GM18909 (cell line): ENCODE measurements at regions not wholly inside any gene's neighbourhood (a gene's known extent, or its start where the extent isn't known, plus 50 kb on each side); places are given as distances from the start of the nearest gene placed in this dataset.

Source experiments
- ATAC-seq: cut with Tn5 transposase; IDR thresholded peaks from one replicate; pipeline ENCODE4 v1.9.1; 2021; ENCODE audit warnings: mild to moderate bottlenecking; ENCODE audit not compliant: unreplicated experiment, poor library complexity

DNA sequence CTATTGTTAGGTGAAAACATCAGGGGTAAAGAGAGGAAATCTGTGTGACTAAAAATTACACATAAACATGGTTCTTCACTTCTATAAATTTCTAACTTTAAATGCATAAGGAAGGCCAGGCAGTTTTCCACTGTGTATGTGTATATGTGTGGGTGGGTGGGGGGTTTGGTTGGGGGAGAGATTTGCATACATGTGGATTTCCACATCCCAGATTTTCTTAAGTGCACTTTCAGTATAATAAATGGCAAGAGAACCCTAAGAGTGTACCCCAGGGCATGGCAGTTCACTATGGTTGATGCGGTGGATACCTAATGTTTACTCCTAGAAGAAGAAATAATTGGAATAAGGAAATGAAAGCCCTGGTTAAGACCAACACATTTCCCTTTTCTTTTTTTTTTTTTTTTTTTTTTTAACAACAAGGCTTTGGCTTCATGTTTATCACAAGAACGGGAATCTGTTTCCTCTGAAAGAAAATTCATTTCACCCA, 451.8 kb upstream of the CCL2 start:
- no peak for ATAC-seq

DNA sequence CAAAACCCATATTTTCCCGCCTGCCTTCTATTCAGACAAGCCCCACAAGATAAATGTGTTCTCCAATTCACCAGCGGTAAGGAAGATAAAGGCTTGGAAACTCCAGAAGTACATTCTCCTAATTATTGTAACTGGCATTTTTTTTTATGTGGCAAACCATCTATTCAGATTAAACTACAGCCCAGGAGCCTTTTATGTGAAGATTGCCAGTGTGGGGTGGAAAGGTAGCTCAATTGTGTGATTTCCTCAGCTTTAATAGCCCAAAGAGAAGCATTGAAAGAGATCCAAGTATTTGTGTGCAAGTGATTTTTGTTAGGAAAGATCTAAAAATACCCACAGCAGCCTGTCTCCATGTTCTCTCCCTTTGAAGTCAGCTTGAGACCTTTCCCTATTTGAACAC, 451.4 kb upstream of the CCL2 start:
- no peak for ATAC-seq

DNA sequence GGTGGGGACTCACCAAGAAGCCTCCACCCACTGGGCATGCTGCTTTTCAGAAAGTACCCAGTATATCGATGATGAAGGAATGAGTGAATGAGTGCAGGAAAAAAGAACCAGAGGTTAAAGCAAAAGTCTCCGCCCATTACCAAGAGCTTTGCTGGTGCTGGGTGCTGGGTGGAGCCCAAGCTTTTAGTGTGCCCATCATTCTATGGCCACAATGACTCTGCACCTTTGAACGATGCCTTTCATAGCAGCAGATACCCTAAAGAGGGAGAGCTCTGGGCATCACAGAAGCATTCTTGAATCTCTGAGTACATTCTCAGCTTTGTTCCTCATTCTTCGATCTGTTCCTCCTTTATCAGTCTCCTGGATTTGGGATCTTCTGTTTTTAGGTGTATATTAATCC, 450.7 kb upstream of the CCL2 start:
- ATAC-seq = no peak

DNA sequence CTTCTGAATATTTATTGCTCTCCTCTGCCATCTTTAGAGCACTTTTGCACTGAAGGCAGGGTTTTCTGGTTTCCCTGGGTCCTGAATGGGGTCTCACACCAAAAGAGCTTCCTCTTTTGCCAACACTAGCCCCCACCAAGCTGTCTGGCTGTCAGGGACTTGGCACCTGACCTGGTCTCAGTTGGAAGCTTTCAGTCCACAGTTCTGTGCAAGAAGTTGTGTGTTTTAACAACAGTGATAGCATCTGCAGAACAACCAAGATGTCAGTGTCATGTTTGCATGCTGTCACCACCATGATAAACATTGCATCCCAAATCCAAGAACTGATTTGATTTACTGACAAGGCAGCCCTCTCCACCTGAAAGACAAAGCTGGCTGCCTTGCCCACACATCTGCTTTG, 448.5 kb upstream of the CCL2 start:
- ATAC-seq = no peak

DNA sequence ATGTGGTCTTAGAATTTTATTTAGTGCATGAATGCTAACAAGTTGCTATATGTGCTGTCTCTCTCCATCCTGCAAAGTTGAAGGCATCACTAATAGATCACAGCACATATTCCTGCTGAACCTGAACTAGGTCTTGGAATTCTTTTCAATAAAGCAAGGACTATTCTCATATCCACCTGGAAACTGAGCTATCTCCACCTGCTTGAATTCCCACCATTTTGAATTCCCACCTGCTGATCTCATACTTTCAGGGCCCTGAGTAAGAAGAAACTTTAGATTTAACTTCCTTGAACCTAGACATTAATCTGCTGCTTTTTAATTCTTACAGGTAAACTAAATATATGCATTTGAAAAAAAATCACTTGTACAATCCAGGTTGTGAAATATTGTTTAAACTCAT, 445.3 kb upstream of the CCL2 start:
- ATAC-seq = no peak

DNA sequence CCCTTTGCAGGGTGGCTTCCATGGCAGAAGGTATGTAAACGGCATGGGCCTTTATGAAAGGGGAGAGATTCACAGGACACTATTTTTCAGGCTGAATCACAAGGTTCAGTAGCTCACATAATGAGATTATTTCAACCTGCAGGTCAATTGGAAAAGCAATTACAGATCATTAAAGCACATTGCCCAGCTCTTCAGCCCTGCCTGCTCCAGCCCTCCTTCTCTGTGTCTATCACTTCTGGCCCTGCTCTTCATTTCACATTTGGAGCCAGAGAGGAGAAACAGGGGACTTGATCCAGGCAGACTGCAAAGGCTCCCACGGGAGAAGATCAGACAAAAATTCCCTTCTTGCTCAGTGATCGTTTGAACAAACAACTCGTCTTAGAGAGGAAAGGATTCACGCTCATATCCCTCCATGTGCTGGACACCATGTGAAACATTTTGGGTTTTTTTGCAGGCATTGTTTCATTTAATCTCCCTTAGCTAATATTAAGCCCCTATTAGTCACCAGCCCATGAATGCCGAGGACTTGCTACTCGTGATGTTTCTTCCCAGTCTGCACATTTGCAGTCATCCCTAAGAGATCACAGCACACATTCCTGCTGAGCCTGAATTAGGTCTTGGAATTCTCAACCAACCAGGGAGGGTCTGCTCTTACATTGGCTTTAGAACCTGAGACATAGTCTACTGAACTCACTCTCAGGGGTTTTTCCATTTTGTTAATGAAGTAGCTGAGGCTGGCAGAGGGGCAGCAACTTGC, 443.9 kb upstream of the CCL2 start:
- ATAC-seq = no peak

DNA sequence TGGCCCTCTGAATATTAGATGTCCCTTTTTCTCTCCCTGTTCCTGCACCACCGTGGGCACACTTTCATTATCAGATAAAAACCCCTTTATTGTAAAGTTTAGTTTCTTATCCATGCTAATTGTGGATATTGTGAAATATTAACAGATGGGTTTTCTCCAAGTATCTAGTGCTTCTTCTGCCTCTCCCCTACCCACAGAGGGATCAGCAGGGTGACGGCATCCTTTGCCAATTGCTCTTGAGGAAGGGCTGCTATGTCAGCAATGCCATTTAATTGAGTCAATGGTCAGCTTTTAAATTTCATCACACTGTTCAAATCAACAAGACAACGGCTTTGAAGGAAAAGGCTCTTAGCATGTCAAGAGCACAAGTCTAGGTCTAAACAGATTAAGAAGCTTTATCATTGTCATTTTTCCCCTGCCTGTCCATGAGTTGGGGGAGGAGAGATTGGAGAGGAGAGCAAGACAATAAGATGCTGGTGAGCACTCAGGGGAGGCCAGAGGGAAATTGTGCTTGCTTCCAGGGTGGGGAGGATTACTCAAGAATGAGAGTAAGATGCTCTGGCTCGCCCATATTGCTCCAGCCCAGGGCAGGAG, 443.0 kb upstream of the CCL2 start:
- ATAC-seq = no peak

DNA sequence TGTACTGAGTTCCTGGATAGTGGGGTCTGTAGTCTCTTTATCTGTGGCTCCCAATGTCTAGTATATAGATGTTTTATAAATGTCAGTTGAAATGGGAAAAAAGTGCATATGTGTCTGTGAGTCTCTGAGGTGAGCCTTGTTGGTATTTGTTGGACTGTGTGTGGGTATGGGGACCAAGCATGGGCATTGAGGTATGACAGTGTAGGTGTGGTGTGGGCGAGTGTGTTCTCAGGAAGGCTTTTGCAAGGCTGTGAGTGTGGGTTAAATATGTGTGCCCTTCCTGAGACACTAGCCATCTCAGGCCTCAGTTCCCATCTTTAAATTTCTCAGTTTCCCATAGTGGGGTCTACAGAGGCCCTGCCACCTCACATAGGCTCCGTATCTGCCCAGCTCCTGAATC, 440.2 kb upstream of the CCL2 start:
- ATAC-seq = no peak

DNA sequence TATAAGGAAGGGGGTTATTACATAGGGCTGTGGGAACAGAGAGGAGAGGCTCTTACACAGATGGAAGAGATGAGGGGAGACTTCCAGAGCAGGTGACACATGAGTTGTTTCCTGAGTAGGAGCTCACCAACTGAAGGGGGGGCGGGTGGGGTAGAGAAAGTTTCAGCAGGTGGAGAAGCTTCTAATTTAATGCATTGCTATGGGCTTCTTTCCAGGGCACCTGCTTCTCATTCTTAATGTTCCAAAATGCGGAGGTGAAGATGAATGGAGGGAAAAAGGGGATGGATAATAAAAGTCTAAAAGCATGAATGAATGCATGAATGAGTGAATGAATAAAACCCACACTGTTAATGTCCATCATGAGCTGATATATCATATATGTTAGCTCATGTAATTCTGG, 439.0 kb upstream of the CCL2 start:
- ATAC-seq = no peak

DNA sequence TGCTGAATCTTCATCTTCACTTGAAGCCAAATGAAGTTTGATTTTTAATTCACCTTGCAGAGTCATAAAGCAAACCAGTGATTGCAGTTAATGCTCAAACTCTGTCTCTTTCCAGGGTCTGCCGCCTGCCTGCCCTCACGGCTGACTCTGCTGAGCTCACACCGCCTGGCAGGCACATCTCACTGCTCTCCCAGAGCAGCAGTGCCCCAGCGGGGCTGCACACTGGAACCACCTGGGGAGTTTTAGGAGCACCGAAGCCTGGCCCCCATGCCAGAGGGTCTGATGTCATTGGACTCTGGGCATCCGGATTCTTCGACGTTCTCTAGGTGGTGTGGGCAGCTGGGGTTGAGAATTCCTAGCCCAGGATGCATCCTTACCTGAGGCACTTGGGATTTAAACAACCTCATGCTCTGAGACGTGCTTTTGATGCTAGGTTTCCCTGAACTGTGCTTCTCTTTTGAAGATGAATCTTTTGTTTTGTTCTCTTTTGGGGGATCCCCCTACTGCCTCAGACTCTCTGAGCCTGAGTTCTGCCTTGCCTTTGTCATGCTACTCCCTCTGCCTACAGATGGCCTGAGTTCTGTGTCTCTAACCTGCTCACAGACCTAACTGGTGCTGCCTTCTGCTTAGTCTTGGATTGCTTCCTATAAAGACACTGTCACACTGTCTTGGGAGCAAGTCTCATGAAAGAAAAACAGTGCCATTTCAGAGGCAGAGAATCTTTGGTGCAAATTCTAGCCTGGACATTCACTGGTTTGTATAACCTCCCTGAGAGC, 438.1 kb upstream of the CCL2 start:
- no peak for ATAC-seq

DNA sequence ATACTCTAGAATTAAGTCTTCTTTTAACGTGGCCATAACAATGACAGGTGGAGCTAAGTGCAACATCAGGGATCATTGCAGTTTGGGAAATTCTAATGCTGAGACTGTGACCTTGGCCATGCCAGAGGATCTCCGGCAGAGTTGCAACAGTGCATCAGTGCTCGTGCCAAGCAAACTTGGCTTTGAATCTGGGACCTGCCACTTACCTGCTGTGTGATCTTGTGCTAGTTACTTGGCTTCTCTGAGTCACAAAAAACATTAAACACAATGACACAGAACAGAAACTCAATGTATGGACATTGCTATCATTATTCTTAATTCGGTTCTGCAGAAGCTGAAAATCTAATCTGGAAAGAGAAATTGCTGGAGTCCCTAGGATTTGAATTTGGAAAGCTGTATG, 435.5 kb upstream of the CCL2 start:
- no peak for ATAC-seq

DNA sequence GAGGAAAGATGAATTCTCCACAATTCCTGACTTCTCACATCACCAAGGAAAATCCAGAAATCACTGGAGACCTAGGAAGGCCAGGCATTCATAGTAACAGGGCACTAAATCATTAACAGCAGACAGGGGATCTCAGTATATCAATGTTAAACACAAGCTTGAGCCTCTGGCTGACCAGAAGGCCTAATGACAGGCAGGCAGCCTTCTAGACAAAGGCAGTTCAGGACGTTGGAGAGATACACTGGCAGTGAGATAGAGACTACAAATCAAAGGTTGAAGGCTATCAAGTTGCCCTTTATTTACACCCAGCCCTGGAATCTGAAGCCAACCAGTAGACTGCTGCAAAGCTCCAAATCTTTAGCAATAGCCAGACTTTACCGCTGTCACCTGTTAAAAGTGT, 422.8 kb upstream of the CCL2 start:
- no peak for ATAC-seq

DNA sequence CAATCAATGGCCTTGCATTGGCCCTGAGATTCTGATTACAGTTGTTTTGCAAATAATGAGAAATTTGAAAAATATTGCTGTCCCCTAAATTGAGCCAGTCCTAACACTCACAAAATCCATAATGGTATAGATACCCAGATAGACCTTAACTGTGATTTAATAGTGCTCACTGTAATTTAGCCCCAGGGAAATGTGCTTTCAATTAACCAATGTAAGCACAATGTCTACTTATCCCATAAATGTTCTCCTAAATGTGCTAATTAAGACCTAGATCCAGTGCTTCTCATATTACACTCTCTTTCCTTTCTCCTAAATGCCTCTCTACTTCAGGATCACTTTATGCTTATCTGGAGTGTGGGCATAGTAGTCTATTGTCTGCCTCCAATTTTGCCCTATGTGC, 417.8 kb upstream of the CCL2 start:
- no peak for ATAC-seq

DNA sequence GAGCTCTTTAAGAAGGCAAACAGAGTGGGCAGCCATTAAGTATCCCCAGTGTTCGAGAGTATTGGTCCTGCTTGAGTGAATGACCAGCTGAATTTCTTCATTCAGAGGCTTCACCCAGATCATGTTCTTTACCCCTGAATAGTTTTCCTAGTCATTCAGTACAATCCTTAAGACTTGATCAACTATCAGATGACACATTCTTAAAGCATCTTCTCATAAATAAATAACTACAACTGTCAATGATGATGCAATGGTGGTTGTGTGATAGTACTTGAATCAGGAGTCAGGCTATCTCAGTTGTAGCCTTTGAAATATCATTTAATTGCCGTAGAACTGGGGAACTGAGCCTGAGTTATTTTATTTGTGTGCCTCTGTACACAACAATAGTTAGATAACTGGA, 416.8 kb upstream of the CCL2 start:
- ATAC-seq = no peak

DNA sequence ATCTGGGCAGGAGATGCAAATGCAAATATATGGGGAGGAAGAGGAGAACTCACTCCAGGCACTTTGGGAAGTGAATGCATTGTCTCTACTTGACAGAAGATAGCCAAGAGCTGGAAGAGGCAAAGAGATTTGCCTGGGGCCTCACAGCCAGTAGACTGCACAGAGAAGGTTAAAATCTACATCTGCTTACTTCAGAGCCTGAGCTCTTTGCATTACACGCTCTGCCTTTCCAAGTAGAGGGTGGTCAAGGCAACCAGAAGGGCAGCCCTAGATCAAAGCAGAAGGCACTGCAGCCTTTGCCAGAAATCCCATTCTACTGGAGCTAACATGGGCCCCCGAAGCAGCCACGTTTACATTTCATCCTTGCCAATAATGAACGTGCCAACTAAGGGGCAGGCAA, 407.2 kb upstream of the CCL2 start:
- ATAC-seq = no peak

DNA sequence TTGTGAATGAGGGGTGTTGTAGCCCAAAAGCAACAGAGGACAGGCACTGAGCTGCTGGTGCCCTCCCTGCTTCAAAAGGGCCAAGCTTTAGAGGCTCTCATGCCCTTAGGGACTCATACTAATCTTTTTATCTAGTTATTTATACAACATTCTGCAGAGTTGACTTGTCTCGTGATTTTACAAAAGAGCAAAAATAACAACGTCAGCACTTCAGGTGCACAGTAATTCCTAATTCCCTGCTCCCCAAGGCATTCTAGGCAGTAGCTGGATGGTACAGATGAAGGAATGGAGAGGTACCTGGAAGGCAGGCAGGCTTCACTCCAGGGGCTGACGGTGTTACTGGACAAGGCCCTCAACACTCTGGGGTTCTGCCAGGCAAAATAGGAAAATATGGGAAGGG, 406.7 kb upstream of the CCL2 start:
- no peak for ATAC-seq

DNA sequence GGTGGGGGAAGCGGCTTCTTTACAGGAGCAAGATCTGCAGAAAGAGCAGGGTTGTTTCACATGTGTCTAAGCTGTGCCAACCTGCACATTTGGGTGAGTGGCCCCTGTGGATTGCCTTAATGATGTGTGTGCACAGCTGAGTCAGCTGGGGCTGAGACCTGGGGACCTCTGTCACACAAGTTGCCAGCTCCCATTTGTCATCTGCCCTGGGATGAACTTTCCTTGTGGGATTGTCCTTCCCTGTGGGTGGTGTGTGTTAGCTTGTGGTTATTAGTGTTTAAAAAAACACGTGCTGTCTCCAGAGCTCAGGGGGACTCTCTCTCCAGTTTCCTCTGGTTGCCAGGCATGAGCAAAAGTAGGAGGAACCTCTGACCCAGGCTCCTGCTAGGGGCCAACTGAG, 400.5 kb upstream of the CCL2 start:
- ATAC-seq = no peak

DNA sequence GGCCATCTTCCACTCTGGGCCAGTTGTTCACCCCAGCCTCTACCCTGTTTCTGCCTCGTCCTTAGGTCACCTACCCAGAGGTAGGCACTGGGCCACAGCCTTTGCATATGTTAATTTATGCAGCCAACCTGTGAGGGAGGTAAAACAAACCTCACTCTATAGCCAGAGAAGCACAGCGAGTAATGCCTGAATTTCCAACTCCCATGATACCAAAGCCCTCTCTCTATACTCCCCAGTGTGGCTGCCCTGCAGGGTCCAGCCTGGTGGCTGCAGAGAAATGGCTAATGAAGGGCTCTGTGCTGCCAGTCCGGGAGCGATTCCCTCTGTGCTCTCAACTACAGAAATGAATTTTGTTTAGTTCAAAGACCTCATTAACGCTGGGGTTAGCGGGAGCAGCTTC, 397.0 kb upstream of the CCL2 start:
- no peak for ATAC-seq

DNA sequence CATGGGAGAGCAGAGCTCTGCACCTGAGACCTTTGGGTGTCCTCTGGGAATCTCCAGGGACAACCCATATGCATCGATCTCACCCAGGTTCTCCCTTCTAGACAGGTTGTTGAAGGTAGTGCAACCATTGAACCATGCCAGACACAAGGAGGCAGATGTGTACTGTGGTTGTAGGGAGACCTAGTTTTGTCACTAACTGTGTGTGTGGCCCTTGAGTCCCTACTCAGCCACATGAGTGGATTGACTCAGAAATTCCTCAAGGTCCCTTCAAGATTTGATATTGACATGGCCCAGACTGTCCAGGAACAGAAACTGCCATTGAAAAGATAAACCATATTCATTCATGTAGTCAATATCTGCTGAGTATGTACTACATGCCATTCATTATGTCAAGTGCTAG, 396.4 kb upstream of the CCL2 start:
- ATAC-seq = no peak

DNA sequence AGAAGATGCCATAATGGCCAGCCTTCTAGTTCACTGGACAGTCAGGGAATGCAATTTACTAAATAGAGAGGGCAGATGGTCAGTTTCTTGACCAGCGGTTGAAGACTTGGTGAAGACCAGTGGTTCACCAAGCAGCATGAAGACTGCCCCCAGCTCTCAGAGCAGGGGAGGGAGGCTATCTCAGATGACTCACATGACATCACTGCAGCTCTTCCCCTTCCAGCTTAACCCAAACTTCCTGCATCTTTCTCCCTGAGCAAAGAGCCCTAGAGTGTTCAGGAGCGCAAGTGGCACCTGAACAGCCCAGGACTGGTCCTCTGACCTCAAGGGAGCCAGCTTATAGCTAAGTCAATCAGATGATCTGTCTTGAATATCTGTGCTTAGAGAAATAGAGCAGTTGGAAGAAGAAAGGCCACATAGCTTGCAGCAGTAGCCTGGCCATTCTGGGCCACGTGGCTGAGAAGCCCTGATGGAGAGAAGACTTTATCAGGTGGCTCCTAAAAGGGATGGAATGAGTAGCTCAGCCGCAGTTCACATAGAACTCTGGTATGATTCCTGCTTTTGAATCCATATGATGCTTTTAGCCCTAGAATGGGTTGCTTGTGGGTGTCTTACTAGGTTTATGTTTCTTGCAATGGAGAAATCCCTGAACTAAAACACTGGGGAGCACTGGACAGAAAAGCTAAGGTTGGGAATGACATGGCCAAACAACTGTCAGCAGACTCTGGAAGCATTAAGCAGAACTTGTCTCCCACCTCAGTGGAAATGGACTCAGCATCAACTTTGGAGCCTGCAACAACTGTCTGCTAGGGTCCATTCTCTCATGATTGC, 392.1 kb upstream of the CCL2 start:
- no peak for ATAC-seq

DNA sequence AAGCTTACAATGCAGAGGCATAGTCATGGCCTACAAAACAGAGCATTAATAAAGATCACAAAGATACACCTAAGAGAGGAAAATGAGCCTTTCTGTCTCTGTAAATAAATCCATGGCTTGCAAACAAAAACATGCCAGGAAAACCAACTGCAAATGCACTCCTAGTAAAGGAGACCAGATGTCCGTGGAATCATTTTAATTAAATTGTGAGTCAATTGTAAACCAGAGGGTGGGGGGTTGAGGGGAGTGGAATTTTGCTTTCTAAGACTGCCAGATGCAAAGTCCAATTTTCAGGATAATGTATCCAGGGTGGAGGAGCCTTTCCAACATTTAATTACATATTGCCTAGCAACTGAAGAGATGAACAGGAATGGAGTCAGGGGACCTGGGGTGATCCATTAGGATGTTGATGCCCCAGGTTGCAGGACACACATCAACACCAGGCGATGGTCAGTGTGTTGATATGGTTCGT, 390.3 kb upstream of the CCL2 start:
- no peak for ATAC-seq
